PC-9 (cell line): ENCODE measurements at regions not wholly inside any gene's neighbourhood (a gene's known extent, or its start where the extent isn't known, plus 50 kb on each side); places are given as distances from the start of the nearest gene placed in this dataset.

Experiments used
- EZH2 ChIP-seq: fragments of 200-600 bp; sonication (generic); IDR thresholded peaks from 2 replicates; pipeline ENCODE4 v1.8.0; 2017; ENCODE audit warnings: antibody characterized with exemption, low read depth
- TF ChIP-seq, protein P1 (sequence below): fragments of 200-600 bp; sonication (generic); conservative IDR thresholded peaks from 2 replicates; pipeline ENCODE4 v1.6.1; 2017; ENCODE audit warnings: mixed run types, antibody characterized with exemption, mild to moderate bottlenecking, moderate library complexity

DNA sequence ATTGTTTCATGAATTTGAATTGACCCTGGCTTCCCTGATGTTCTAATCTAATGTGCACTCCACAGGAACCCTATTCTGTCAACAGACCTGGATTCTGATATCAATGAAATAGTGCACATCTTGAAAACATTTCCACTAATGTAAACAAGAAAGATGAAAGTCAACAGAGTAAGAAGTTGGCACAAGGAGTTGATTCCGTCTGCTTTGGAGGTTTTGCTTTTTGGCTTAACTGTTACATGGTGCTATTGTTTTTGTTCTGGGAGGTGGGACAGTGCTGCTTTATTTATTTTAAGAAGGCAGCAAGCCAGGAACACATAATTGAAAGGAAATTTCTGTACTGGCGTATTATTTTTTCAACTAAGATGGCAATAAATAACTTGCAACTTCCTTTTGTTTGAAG is 73.3 kb downstream of the LEPR start:
- TF ChIP-seq, protein P1, sequence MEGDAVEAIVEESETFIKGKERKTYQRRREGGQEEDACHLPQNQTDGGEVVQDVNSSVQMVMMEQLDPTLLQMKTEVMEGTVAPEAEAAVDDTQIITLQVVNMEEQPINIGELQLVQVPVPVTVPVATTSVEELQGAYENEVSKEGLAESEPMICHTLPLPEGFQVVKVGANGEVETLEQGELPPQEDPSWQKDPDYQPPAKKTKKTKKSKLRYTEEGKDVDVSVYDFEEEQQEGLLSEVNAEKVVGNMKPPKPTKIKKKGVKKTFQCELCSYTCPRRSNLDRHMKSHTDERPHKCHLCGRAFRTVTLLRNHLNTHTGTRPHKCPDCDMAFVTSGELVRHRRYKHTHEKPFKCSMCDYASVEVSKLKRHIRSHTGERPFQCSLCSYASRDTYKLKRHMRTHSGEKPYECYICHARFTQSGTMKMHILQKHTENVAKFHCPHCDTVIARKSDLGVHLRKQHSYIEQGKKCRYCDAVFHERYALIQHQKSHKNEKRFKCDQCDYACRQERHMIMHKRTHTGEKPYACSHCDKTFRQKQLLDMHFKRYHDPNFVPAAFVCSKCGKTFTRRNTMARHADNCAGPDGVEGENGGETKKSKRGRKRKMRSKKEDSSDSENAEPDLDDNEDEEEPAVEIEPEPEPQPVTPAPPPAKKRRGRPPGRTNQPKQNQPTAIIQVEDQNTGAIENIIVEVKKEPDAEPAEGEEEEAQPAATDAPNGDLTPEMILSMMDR = no peak
- no peak for TF ChIP-seq EZH2
